H9 (cell line): ENCODE measurements at regions not wholly inside any gene's neighbourhood (a gene's known extent, or its start where the extent isn't known, plus 50 kb on each side); places are given as distances from the start of the nearest gene placed in this dataset.
A peak's percentile ranks its signal among the peaks of the same experiment; 100 is the strongest.

Experiments
- DNase-seq: peaks from one replicate; pipeline ENCODE4 v3.0.0-alpha.2; 2017
- H2AFZ ChIP-seq: one replicate; pipeline ENCODE4 v1.6.1; 2013; ENCODE audit warnings: mild to moderate bottlenecking, low read length, control low read depth, moderate library complexity
- H2AK5ac ChIP-seq: 2 replicates; pipeline ENCODE4 v1.6.1; 2013; ENCODE audit warnings: low read length, control low read depth, mixed read lengths; ENCODE audit not compliant: insufficient read length
- H2BK120ac ChIP-seq: one replicate; pipeline ENCODE4 v1.6.1; 2013; ENCODE audit warnings: low read depth, mild to moderate bottlenecking, low read length, control low read depth, inconsistent platforms; ENCODE audit not compliant: poor library complexity, severe bottlenecking
- H2BK12ac ChIP-seq: 2 replicates; pipeline ENCODE4 v1.6.1; 2013; ENCODE audit warnings: low read length, control low read depth, mixed read lengths, low read depth; ENCODE audit not compliant: insufficient read length
- H2BK15ac ChIP-seq: 2 replicates; pipeline ENCODE4 v1.6.1; 2013; ENCODE audit warnings: low read depth, low read length, control low read depth
- H2BK20ac ChIP-seq: one replicate; pipeline ENCODE4 v1.6.1; 2013; ENCODE audit warnings: low read depth, mild to moderate bottlenecking, low read length, control low read depth, inconsistent platforms; ENCODE audit not compliant: poor library complexity, severe bottlenecking
- H2BK5ac ChIP-seq: 2 replicates; pipeline ENCODE4 v1.6.1; 2013; ENCODE audit warnings: low read length, control low read depth, mixed read lengths; ENCODE audit not compliant: insufficient read length
- H3K14ac ChIP-seq: 2 replicates; pipeline ENCODE4 v1.6.1; 2013; ENCODE audit warnings: low read length, control low read depth; ENCODE audit not compliant: insufficient read depth
- H3K18ac ChIP-seq: 2 replicates; pipeline ENCODE4 v1.6.1; 2013; ENCODE audit warnings: low read depth, mild to moderate bottlenecking, mixed read lengths, low read length, control low read depth; ENCODE audit not compliant: insufficient read length
- H3K23ac ChIP-seq: 2 replicates; pipeline ENCODE4 v1.6.1; 2013; ENCODE audit warnings: low read length, control low read depth, mixed read lengths, low read depth; ENCODE audit not compliant: insufficient read length
- H3K23me2 ChIP-seq: 2 replicates; pipeline ENCODE4 v1.6.1; 2013; ENCODE audit warnings: low read depth, mild to moderate bottlenecking, mixed read lengths, low read length, control low read depth; ENCODE audit not compliant: insufficient read length, poor library complexity, severe bottlenecking
- H3K27ac ChIP-seq: 2 replicates; pipeline ENCODE4 v1.5.1; 2013; ENCODE audit warnings: low read length, control low read depth, mixed read lengths, low read depth; ENCODE audit not compliant: insufficient read length
- H3K27me3 ChIP-seq: 2 replicates; pipeline ENCODE4 v1.6.1; 2013; ENCODE audit warnings: low read length, control low read depth, inconsistent platforms; ENCODE audit not compliant: insufficient read depth
- H3K4ac ChIP-seq: 2 replicates; pipeline ENCODE4 v1.6.1; 2013; ENCODE audit warnings: low read depth, mild to moderate bottlenecking, control low read depth, inconsistent platforms, low read length, moderate library complexity
- H3K4me1 ChIP-seq: 2 replicates; pipeline ENCODE4 v1.6.1; 2013; ENCODE audit warnings: low read length, control low read depth, inconsistent platforms; ENCODE audit not compliant: insufficient read depth
- H3K4me2 ChIP-seq: 2 replicates; pipeline ENCODE4 v1.6.1; 2013; ENCODE audit warnings: low read length, control low read depth, mixed read lengths; ENCODE audit not compliant: insufficient read length, insufficient read depth
- H3K56ac ChIP-seq: 2 replicates; pipeline ENCODE4 v1.6.1; 2013; ENCODE audit warnings: low read depth, mild to moderate bottlenecking, mixed read lengths, low read length, control low read depth; ENCODE audit not compliant: insufficient read length
- H3K79me1 ChIP-seq: 2 replicates; pipeline ENCODE4 v1.6.1; 2013; ENCODE audit warnings: low read depth, mild to moderate bottlenecking, moderate library complexity, low read length, control low read depth, inconsistent platforms; ENCODE audit not compliant: insufficient read depth, poor library complexity, severe bottlenecking
- H3K79me2 ChIP-seq: 2 replicates; pipeline ENCODE4 v1.6.1; 2013; ENCODE audit warnings: low read length, control low read depth, inconsistent platforms; ENCODE audit not compliant: insufficient read depth
- H3K9ac ChIP-seq: 2 replicates; pipeline ENCODE4 v1.6.1; 2013; ENCODE audit warnings: low read length, control low read depth, mixed read lengths; ENCODE audit not compliant: insufficient read length; ENCODE audit errors: extremely low read depth
- H3K9me3 ChIP-seq: one replicate; pipeline ENCODE4 v1.6.1; 2013; ENCODE audit warnings: low read depth, low read length, inconsistent platforms; ENCODE audit not compliant: control insufficient read depth
- H3T11ph ChIP-seq: one replicate; pipeline ENCODE4 v1.6.1; 2013; ENCODE audit warnings: mild to moderate bottlenecking, low read length, control low read depth, inconsistent platforms
- H4K20me1 ChIP-seq: one replicate; pipeline ENCODE4 v1.6.1; 2013; ENCODE audit not compliant: control insufficient read depth, insufficient read length, insufficient read depth
- H4K5ac ChIP-seq: 2 replicates; pipeline ENCODE4 v1.6.1; 2013; ENCODE audit warnings: low read depth, mild to moderate bottlenecking, mixed read lengths, low read length, control low read depth; ENCODE audit not compliant: insufficient read length
- H4K8ac ChIP-seq: replicated peaks from 2 replicates; pipeline ENCODE4 v1.6.1; 2013; ENCODE audit warnings: low read length, control low read depth, mixed read lengths, low read depth; ENCODE audit not compliant: insufficient read length
- H4K91ac ChIP-seq: 2 replicates; pipeline ENCODE4 v1.6.1; 2013; ENCODE audit warnings: low read depth, mild to moderate bottlenecking, moderate library complexity, mixed read lengths, low read length, control low read depth; ENCODE audit not compliant: insufficient read length
- H3K27ac Mint-ChIP-seq, 3 experiments: 2 replicates in 2 of 3; 3 replicates in 1 of 3; pipeline ENCODE4 v1.8.0; 2020 to 2021; ENCODE audit warnings: mixed read lengths in 3 of 3, mild to moderate bottlenecking in 1 of 3, moderate library complexity in 1 of 3
- H3K27me3 Mint-ChIP-seq: 2 replicates; pipeline ENCODE4 v1.8.0; 2021; ENCODE audit warnings: low read depth, mild to moderate bottlenecking, moderate library complexity, mixed read lengths
- H3K36me3 Mint-ChIP-seq, 3 experiments: 2 replicates in 2 of 3; 3 replicates in 1 of 3; pipeline ENCODE4 v1.8.0; 2020 to 2021; ENCODE audit warnings: low read depth in 3 of 3, mixed read lengths in 3 of 3; ENCODE audit not compliant: insufficient read depth in 1 of 3
- H3K4me1 Mint-ChIP-seq, 2 experiments: 2 replicates each; pipeline ENCODE4 v1.8.0; 2020; ENCODE audit warnings: mixed read lengths in 2 of 2
- H3K4me3 Mint-ChIP-seq, 2 experiments: 2 replicates in 1 of 2; 3 replicates in 1 of 2; pipeline ENCODE4 v1.8.0; 2020 to 2021; ENCODE audit warnings: mild to moderate bottlenecking in 2 of 2, mixed read lengths in 2 of 2, moderate library complexity in 1 of 2
- H3K9me3 Mint-ChIP-seq, 2 experiments: 2 replicates in 1 of 2; 3 replicates in 1 of 2; pipeline ENCODE4 v1.8.0; 2020; ENCODE audit warnings: mild to moderate bottlenecking in 2 of 2, mixed read lengths in 2 of 2, moderate library complexity in 1 of 2
- CTCF ChIP-seq: fragments of 200-600 bp; sonication (generic); conservative IDR thresholded peaks from 3 replicates; pipeline ENCODE4 v1.8.0; 2021; ENCODE audit warnings: antibody characterized with exemption, mild to moderate bottlenecking
- WGBS: extraction: QIAGEN DNeasy Blood & Tissue Kit; methylation state at CpG from one replicate; pipeline ENCODE4 v1.1.7; 2013; ENCODE audit warnings: missing lambda C conversion rate, low lambda C conversion rate, mixed read lengths; ENCODE audit not compliant: insufficient read length; ENCODE audit errors: extremely low coverage; 5-methylcytosine and 5-hydroxymethylcytosine counted together

- no peak overlapping the region for H2BK15ac ChIP-seq
- no peak overlapping the region for H3K14ac ChIP-seq
- Mint-ChIP-seq H3K9me3 (peaks cover 4 to 7% of the 10 kb centered on the region in 2 experiments; a peak in 4 of 5 replicates), H3K4me1 (peaks cover 0 to 3% of the 10 kb centered on the region in 2 experiments; a peak in 1 of 4 replicates), H3K4me3 (no peak overlapping the region), H3K36me3 (no peaks in the 10 kb centered on the region), H3K27me3 (peaks cover 10% of the 10 kb centered on the region), H3K27ac (peak overlapping the region in 1 of 3 experiments; percentile 4; a peak in 1 of 7 replicates)
- no peak overlapping the region for H4K8ac ChIP-seq
- no peak overlapping the region for H3K4me2 ChIP-seq
- no peaks in the 10 kb centered on the region for H3K4me1 ChIP-seq
- no peak overlapping the region for H3K18ac ChIP-seq
- no peaks in the 10 kb centered on the region for H3K9me3 ChIP-seq
- TF ChIP-seq CTCF = no peak
- no peak overlapping the region for H2BK12ac ChIP-seq
- H3K79me1 ChIP-seq = no peaks in the 10 kb centered on the region
- no peaks in the 10 kb centered on the region for H3K23me2 ChIP-seq
- H3K27ac ChIP-seq = no peak overlapping the region
- DNase-seq = no peak
- no peak overlapping the region for H2BK20ac ChIP-seq
- H4K91ac ChIP-seq = no peak overlapping the region
- H3K27me3 ChIP-seq = no peaks in the 10 kb centered on the region
- H2BK120ac ChIP-seq = no peak overlapping the region
- no peak overlapping the region for H4K5ac ChIP-seq
- no peak overlapping the region for H3T11ph ChIP-seq
- no peak overlapping the region for H3K56ac ChIP-seq
- no peak overlapping the region for H2AK5ac ChIP-seq
- H3K4ac ChIP-seq = no peak overlapping the region
- WGBS = no CpG with 5 or more reads among the region's 6 CpGs
- no peak overlapping the region for H3K23ac ChIP-seq
- no peak overlapping the region for H3K9ac ChIP-seq
- H3K79me2 ChIP-seq = no peaks in the 10 kb centered on the region
- H2BK5ac ChIP-seq = no peak overlapping the region
- no peaks in the 10 kb centered on the region for H4K20me1 ChIP-seq
- no peak overlapping the region for H2AFZ ChIP-seq
Measured at GRCh38 chr5:171555160-171555559, 135.7 kb downstream of the FGF18 start.
